A673 (cell line): ENCODE measurements at regions not wholly inside any gene's neighbourhood (a gene's known extent, or its start where the extent isn't known, plus 50 kb on each side); places are given as distances from the start of the nearest gene placed in this dataset.

Experiments
- CTCF ChIP-seq: fragments of 300-800, 200-600 bp; sonication (generic); conservative IDR thresholded peaks from 2 replicates; pipeline ENCODE4 v1.5.1; 2017; ENCODE audit warnings: low read depth, mild to moderate bottlenecking, antibody characterized with exemption, low read length, moderate library complexity, mixed read lengths
- EZH2 ChIP-seq: fragments of 200-600 bp; sonication (generic); IDR thresholded peaks from 2 replicates; pipeline ENCODE4 v1.6.1; 2017; ENCODE audit warnings: borderline replicate concordance, low read depth, mild to moderate bottlenecking, mixed read lengths, antibody characterized with exemption, low read length; ENCODE audit not compliant: poor library complexity, severe bottlenecking

- TF ChIP-seq EZH2 = no peak
- TF ChIP-seq CTCF = no peak
These were observed 301.2 kb upstream of the PPARGC1A start for GRCh38 chr4:24190761-24191695.
